Trophoblast cell (in vitro differentiated cells and primary cell): ENCODE measurements at regions not wholly inside any gene's neighbourhood (a gene's known extent, or its start where the extent isn't known, plus 50 kb on each side); places are given as distances from the start of the nearest gene placed in this dataset.

Experiments used
- DNase-seq, 2 donors: peaks; one replicate each; pipeline ENCODE4 v3.0.0-alpha.2; 2016
- H2AFZ ChIP-seq: 2 replicates; pipeline ENCODE4 v1.6.1; 2013; ENCODE audit warnings: low read length, moderate library complexity, mild to moderate bottlenecking; ENCODE audit not compliant: insufficient read depth, poor library complexity
- H2AK5ac ChIP-seq: 2 replicates; pipeline ENCODE4 v1.6.1; 2013; ENCODE audit warnings: mild to moderate bottlenecking, low read length
- H2BK120ac ChIP-seq: 2 replicates; pipeline ENCODE4 v1.6.1; 2013; ENCODE audit warnings: low read length, mild to moderate bottlenecking, moderate library complexity; ENCODE audit not compliant: insufficient read depth, poor library complexity
- H2BK12ac ChIP-seq: 2 replicates; pipeline ENCODE4 v1.6.1; 2013; ENCODE audit warnings: mild to moderate bottlenecking, low read length, moderate library complexity
- H2BK5ac ChIP-seq: 2 replicates; pipeline ENCODE4 v1.6.1; 2013; ENCODE audit warnings: low read length, low read depth, moderate library complexity, mild to moderate bottlenecking; ENCODE audit not compliant: poor library complexity
- H3K14ac ChIP-seq: 2 replicates; pipeline ENCODE4 v1.6.1; 2013; ENCODE audit warnings: mild to moderate bottlenecking, low read length
- H3K18ac ChIP-seq: 2 replicates; pipeline ENCODE4 v1.6.1; 2013; ENCODE audit warnings: mild to moderate bottlenecking, low read length
- H3K23ac ChIP-seq: 2 replicates; pipeline ENCODE4 v1.6.1; 2013; ENCODE audit warnings: low read length
- H3K27ac ChIP-seq: 2 replicates; pipeline ENCODE4 v1.5.1; 2013; ENCODE audit warnings: low read depth, mild to moderate bottlenecking, inconsistent platforms, low read length, moderate library complexity
- H3K27me3 ChIP-seq: 2 replicates; pipeline ENCODE4 v1.6.1; 2013; ENCODE audit warnings: inconsistent platforms, mild to moderate bottlenecking, low read length, moderate library complexity; ENCODE audit not compliant: insufficient read depth
- H3K36me3 ChIP-seq, 2 experiments: 1 replicate in 1 of 2; 2 replicates in 1 of 2; pipeline ENCODE4 v1.6.1; 2013; ENCODE audit warnings: low read length in 2 of 2, mild to moderate bottlenecking in 2 of 2, moderate library complexity in 1 of 2; ENCODE audit not compliant: insufficient read depth in 2 of 2, control insufficient read depth in 1 of 2
- H3K4ac ChIP-seq: 2 replicates; pipeline ENCODE4 v1.6.1; 2013; ENCODE audit warnings: low read depth, mild to moderate bottlenecking, low read length, moderate library complexity
- H3K4me1 ChIP-seq, 2 experiments: 1 replicate in 1 of 2; 2 replicates in 1 of 2; pipeline ENCODE4 v1.6.1; 2013; ENCODE audit warnings: low read length in 2 of 2, mild to moderate bottlenecking in 2 of 2, moderate library complexity in 1 of 2; ENCODE audit not compliant: insufficient read depth in 2 of 2, control insufficient read depth in 1 of 2
- H3K4me2 ChIP-seq: 2 replicates; pipeline ENCODE4 v1.6.1; 2013; ENCODE audit warnings: inconsistent platforms, mild to moderate bottlenecking, low read length, moderate library complexity
- H3K4me3 ChIP-seq: 2 replicates; pipeline ENCODE4 v1.5.1; 2013; ENCODE audit warnings: mild to moderate bottlenecking, low read depth, low read length, inconsistent platforms
- H3K79me1 ChIP-seq: one replicate; pipeline ENCODE4 v1.6.1; 2013; ENCODE audit warnings: low read length
- H3K79me2 ChIP-seq: 2 replicates; pipeline ENCODE4 v1.6.1; 2013; ENCODE audit warnings: low read length, mild to moderate bottlenecking; ENCODE audit not compliant: control insufficient read depth, insufficient read depth, poor library complexity
- H3K9ac ChIP-seq: 2 replicates; pipeline ENCODE4 v1.6.1; 2013; ENCODE audit warnings: mild to moderate bottlenecking, low read length
- H3K9me3 ChIP-seq: 2 replicates; pipeline ENCODE4 v1.6.1; 2013; ENCODE audit warnings: low read depth, mild to moderate bottlenecking, control low read depth, inconsistent platforms, low read length; ENCODE audit not compliant: insufficient read depth
- H4K12ac ChIP-seq: 2 replicates; pipeline ENCODE4 v1.6.1; 2013; ENCODE audit warnings: low read depth, mild to moderate bottlenecking, low read length, moderate library complexity
- H4K8ac ChIP-seq: 2 replicates; pipeline ENCODE4 v1.6.1; 2013; ENCODE audit warnings: low read depth, mild to moderate bottlenecking, low read length, moderate library complexity
- H4K91ac ChIP-seq: one replicate; pipeline ENCODE4 v1.6.1; 2013; ENCODE audit warnings: low read depth, mild to moderate bottlenecking, low read length, moderate library complexity
- WGBS: extraction: QIAGEN DNeasy Blood & Tissue Kit; methylation state at CpG from one replicate; pipeline ENCODE4 v1.1.7; 2013; ENCODE audit warnings: missing lambda C conversion rate; ENCODE audit not compliant: insufficient read length, insufficient coverage; ENCODE audit errors: extremely low coverage; 5-methylcytosine and 5-hydroxymethylcytosine counted together

GRCh38 chr3:159196359-159196758, 394.5 kb downstream of the MFSD1 start:
- H4K12ac ChIP-seq: no peak overlapping the region
- no peak overlapping the region for H3K14ac ChIP-seq
- H3K9ac ChIP-seq: no peak overlapping the region
- no peak overlapping the region for H3K4ac ChIP-seq
- H2AFZ ChIP-seq: no peak overlapping the region
- no peak overlapping the region for H3K23ac ChIP-seq
- no peak overlapping the region for H3K4me2 ChIP-seq
- H3K79me2 ChIP-seq: no peaks in the 10 kb centered on the region
- no peak overlapping the region for H2AK5ac ChIP-seq
- no peak overlapping the region for H3K4me3 ChIP-seq
- H3K36me3 ChIP-seq: no peaks in the 10 kb centered on the region
- DNase-seq: no peak
- H3K27me3 ChIP-seq: no peaks in the 10 kb centered on the region
- no peak overlapping the region for H3K27ac ChIP-seq
- no peaks in the 10 kb centered on the region for H3K9me3 ChIP-seq
- H2BK12ac ChIP-seq: no peak overlapping the region
- no peak overlapping the region for H4K8ac ChIP-seq
- H3K79me1 ChIP-seq: no peaks in the 10 kb centered on the region
- no peaks in the 10 kb centered on the region for H3K4me1 ChIP-seq
- H2BK5ac ChIP-seq: no peak overlapping the region
- no peak overlapping the region for H3K18ac ChIP-seq
- H4K91ac ChIP-seq: no peak overlapping the region
- no peak overlapping the region for H2BK120ac ChIP-seq
- WGBS: no CpG with 5 or more reads among the region's 1 CpG

GRCh38 chr3:159200176-159200575, 398.3 kb downstream of the MFSD1 start:
- H4K91ac ChIP-seq: no peak overlapping the region
- H3K23ac ChIP-seq: no peak overlapping the region
- H3K27ac ChIP-seq: no peak overlapping the region
- no peaks in the 10 kb centered on the region for H3K4me1 ChIP-seq
- no peak overlapping the region for H3K18ac ChIP-seq
- no peak overlapping the region for H2AFZ ChIP-seq
- H3K4me2 ChIP-seq: no peak overlapping the region
- no peak overlapping the region for H2BK120ac ChIP-seq
- no peaks in the 10 kb centered on the region for H3K27me3 ChIP-seq
- no peak for DNase-seq
- no peak overlapping the region for H3K14ac ChIP-seq
- no peaks in the 10 kb centered on the region for H3K9me3 ChIP-seq
- H4K8ac ChIP-seq: no peak overlapping the region
- H3K79me1 ChIP-seq: no peaks in the 10 kb centered on the region
- H3K79me2 ChIP-seq: no peaks in the 10 kb centered on the region
- H2BK5ac ChIP-seq: no peak overlapping the region
- no peak overlapping the region for H3K4ac ChIP-seq
- no CpG with 5 or more reads among the region's 3 CpGs for WGBS
- H3K9ac ChIP-seq: no peak overlapping the region
- no peak overlapping the region for H2BK12ac ChIP-seq
- no peaks in the 10 kb centered on the region for H3K36me3 ChIP-seq
- no peak overlapping the region for H3K4me3 ChIP-seq
- H4K12ac ChIP-seq: no peak overlapping the region
- H2AK5ac ChIP-seq: no peak overlapping the region

GRCh38 chr3:159208050-159208449, 406.2 kb downstream of the MFSD1 start:
- no CpG with 5 or more reads among the region's 2 CpGs for WGBS
- Histone ChIP-seq H2AK5ac (no peak overlapping the region), H4K12ac (no peak overlapping the region), H2AFZ (no peak overlapping the region), H3K4me3 (no peak overlapping the region), H3K23ac (no peak overlapping the region), H3K4me2 (no peak overlapping the region), H2BK120ac (no peak overlapping the region), H2BK5ac (no peak overlapping the region), H3K79me1 (no peaks in the 10 kb centered on the region), H4K91ac (no peak overlapping the region), H3K18ac (no peak overlapping the region), H3K27me3 (no peaks in the 10 kb centered on the region), H4K8ac (no peak overlapping the region), H2BK12ac (no peak overlapping the region), H3K14ac (no peak overlapping the region), H3K27ac (no peak overlapping the region), H3K9me3 (no peaks in the 10 kb centered on the region), H3K9ac (no peak overlapping the region), H3K4ac (no peak overlapping the region), H3K4me1 (no peaks in the 10 kb centered on the region), H3K36me3 (no peaks in the 10 kb centered on the region), H3K79me2 (no peaks in the 10 kb centered on the region)
- no peak for DNase-seq

GRCh38 chr3:159209459-159209858, 407.6 kb downstream of the MFSD1 start:
- H3K9ac ChIP-seq: peak overlapping the region; percentile 33
- H3K27ac ChIP-seq: no peak overlapping the region
- no peak overlapping the region for H4K8ac ChIP-seq
- H3K9me3 ChIP-seq: no peaks in the 10 kb centered on the region
- H3K18ac ChIP-seq: no peak overlapping the region
- H2AFZ ChIP-seq: no peak overlapping the region
- H3K79me1 ChIP-seq: no peaks in the 10 kb centered on the region
- H4K12ac ChIP-seq: no peak overlapping the region
- WGBS: no CpG with 5 or more reads among the region's 4 CpGs
- no peak for DNase-seq
- H3K36me3 ChIP-seq: no peaks in the 10 kb centered on the region
- no peak overlapping the region for H2AK5ac ChIP-seq
- no peaks in the 10 kb centered on the region for H3K27me3 ChIP-seq
- no peaks in the 10 kb centered on the region for H3K79me2 ChIP-seq
- H2BK12ac ChIP-seq: no peak overlapping the region
- no peaks in the 10 kb centered on the region for H3K4me1 ChIP-seq
- H4K91ac ChIP-seq: no peak overlapping the region
- H2BK5ac ChIP-seq: no peak overlapping the region
- H3K4ac ChIP-seq: no peak overlapping the region
- no peak overlapping the region for H3K4me2 ChIP-seq
- H3K4me3 ChIP-seq: no peak overlapping the region
- no peak overlapping the region for H2BK120ac ChIP-seq
- H3K14ac ChIP-seq: no peak overlapping the region
- no peak overlapping the region for H3K23ac ChIP-seq
